PFSK-1 (cell line): ENCODE measurements at regions not wholly inside any gene's neighbourhood (a gene's known extent, or its start where the extent isn't known, plus 50 kb on each side); places are given as distances from the start of the nearest gene placed in this dataset.

Experiments used
- FOXP2 ChIP-seq: optimal IDR thresholded peaks from 2 replicates; pipeline ENCODE3; 2011; ENCODE audit warnings: borderline replicate concordance, control low read depth, inconsistent platforms; ENCODE audit not compliant: insufficient read depth; ENCODE audit errors: extremely low read length, extremely low read depth
- POLR2AphosphoS5 ChIP-seq: IDR thresholded peaks from 2 replicates; pipeline ENCODE4 v1.6.1; 2012; ENCODE audit warnings: low read depth, mild to moderate bottlenecking, control low read depth, low read length, moderate library complexity
- SIN3A ChIP-seq: IDR thresholded peaks from 2 replicates; pipeline ENCODE4 v1.6.1; 2012; ENCODE audit warnings: mild to moderate bottlenecking, low read length, moderate library complexity, borderline replicate concordance; ENCODE audit not compliant: insufficient read depth
- TAF1 ChIP-seq: IDR thresholded peaks from 2 replicates; pipeline ENCODE4 v1.6.1; 2012; ENCODE audit warnings: low read length, control low read depth, borderline replicate concordance; ENCODE audit not compliant: insufficient read depth
- TF ChIP-seq, protein P1 (sequence below), 2 experiments: IDR thresholded peaks; 2 replicates each; pipeline versions ENCODE4 v1.6.1 to v1.8.0; 2011 to 2012; ENCODE audit warnings: low read depth in 2 of 2, low read length in 2 of 2, control low read depth in 1 of 2, inconsistent platforms in 1 of 2, mild to moderate bottlenecking in 1 of 2, moderate library complexity in 1 of 2; ENCODE audit not compliant: insufficient read depth in 1 of 2

DNA sequence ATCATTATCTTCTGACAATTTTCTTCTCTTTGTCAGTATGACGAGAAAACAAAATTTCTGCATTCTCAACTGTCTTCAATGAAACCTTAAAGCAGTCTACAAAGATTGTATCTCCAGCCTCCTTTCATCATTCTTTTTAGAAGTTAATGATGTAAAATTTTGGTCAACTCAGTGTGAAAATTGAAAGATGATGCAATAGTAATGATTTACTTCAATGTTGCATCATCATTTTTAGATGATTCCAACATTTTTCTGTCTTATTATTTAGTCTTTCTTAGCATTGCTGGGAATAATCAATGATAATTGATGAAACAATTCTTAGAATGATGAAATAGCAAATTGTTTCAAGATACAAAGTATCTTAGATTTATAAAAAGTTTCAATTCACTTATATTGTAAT, 372.7 kb downstream of the C4orf33 start:
- TF ChIP-seq FOXP2, result no peak
- TF ChIP-seq, protein P1, sequence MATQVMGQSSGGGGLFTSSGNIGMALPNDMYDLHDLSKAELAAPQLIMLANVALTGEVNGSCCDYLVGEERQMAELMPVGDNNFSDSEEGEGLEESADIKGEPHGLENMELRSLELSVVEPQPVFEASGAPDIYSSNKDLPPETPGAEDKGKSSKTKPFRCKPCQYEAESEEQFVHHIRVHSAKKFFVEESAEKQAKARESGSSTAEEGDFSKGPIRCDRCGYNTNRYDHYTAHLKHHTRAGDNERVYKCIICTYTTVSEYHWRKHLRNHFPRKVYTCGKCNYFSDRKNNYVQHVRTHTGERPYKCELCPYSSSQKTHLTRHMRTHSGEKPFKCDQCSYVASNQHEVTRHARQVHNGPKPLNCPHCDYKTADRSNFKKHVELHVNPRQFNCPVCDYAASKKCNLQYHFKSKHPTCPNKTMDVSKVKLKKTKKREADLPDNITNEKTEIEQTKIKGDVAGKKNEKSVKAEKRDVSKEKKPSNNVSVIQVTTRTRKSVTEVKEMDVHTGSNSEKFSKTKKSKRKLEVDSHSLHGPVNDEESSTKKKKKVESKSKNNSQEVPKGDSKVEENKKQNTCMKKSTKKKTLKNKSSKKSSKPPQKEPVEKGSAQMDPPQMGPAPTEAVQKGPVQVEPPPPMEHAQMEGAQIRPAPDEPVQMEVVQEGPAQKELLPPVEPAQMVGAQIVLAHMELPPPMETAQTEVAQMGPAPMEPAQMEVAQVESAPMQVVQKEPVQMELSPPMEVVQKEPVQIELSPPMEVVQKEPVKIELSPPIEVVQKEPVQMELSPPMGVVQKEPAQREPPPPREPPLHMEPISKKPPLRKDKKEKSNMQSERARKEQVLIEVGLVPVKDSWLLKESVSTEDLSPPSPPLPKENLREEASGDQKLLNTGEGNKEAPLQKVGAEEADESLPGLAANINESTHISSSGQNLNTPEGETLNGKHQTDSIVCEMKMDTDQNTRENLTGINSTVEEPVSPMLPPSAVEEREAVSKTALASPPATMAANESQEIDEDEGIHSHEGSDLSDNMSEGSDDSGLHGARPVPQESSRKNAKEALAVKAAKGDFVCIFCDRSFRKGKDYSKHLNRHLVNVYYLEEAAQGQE (IDR thresholded peaks at IDR 0.05; ENCODE audit: insufficient read depth in 1 of 2, low read depth in 2 of 2, low read length in 2 of 2), result no peak
- no peak for TF ChIP-seq TAF1

DNA sequence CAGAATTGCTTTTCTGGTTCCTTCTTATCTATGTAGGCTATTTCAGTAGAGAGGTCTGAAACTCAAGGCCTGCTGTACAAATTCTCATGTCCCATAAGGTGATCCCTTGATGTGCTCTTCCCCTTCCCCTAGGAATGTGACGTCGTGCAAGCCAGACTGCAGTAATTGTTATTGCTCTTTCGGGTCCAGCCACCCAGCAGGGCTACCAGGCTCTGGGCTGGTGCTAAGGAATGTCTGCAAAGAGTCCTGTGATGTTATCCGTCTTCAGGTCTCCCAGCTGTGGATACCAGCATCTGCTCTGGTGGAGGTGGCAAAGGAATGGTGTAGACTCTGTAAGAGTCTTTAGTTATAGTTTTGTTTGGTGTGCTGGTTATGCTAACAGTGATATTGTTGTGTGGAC, 378.7 kb downstream of the C4orf33 start:
- TF ChIP-seq FOXP2 (no peak), SIN3A (no peak), TAF1 (no peak)
- TF ChIP-seq, protein P1 (IDR thresholded peaks at IDR 0.05; ENCODE audit: insufficient read depth in 1 of 2, low read depth in 2 of 2, low read length in 2 of 2), result no peak

DNA sequence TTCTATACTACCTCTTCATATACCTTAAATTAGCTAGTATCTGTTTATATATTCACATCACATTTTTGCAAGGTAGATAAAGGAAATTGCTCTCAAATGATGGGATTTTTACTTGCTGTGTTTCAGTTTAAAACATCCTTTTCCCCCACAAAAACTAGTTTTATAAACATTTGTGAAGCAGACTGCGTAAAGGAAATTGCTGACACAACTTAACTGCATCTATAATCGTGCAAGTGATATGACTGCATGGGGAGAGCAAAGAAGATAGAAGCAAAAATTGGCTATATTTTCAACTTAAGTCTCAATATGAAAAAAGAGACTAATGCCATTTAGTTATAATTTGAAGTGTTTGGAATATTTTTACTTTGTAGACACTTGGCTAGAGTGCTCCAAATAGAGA, 385.2 kb downstream of the C4orf33 start:
- TF ChIP-seq POLR2AphosphoS5, result no peak
- no peak for TF ChIP-seq FOXP2
- TF ChIP-seq SIN3A, result no peak
- TF ChIP-seq, protein P1 (IDR thresholded peaks at IDR 0.05; ENCODE audit: insufficient read depth in 1 of 2, low read depth in 2 of 2, low read length in 2 of 2), result no peak
- no peak for TF ChIP-seq TAF1

DNA sequence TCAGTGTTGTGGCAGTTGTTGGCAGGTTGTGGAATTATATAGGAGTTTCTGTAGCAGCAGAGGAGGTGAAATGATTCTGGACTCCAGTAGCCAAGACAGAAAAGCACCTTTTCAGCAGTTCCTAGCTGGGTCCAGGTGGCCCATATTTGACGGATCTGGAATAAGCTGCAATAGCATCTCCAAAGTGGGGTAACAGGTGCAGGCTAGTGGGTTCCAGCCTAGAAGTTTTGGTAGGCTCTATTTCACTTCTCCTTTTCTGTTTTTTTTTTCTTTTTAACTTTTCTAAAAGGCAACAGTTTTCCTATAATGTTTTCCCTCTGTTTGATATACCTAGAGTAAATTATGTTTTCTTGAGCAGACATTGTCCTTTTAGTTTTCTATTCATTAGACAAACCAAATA, 392.5 kb downstream of the C4orf33 start:
- TF ChIP-seq SIN3A, result no peak
- TF ChIP-seq TAF1, result no peak
- TF ChIP-seq POLR2AphosphoS5, result no peak
- TF ChIP-seq FOXP2, result no peak

GRCh38 chr4:129490516-129490915, 394.6 kb downstream of the C4orf33 start:
- no peak for TF ChIP-seq POLR2AphosphoS5

DNA sequence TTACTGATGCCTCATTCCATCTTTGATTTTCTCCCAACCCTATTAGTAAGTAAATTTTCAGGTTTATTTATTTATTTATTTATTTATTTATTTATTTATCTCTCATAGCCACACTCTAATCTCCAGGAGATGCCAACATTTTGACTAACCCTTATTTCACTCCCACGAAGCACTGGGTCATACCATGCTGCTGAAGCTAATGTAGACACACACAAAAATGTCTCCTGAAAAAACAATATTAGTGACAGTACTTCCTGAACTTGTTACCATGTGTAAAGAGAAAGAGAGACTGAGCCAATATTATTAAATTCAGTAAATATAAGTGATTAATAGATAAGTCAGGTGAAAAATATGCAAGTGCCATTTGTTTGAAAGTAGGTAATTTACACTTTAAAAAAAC, 402.7 kb downstream of the C4orf33 start:
- TF ChIP-seq POLR2AphosphoS5 (no peak), FOXP2 (no peak), TAF1 (no peak), SIN3A (no peak)
- TF ChIP-seq, protein P1 (IDR thresholded peaks at IDR 0.05; ENCODE audit: insufficient read depth in 1 of 2, low read depth in 2 of 2, low read length in 2 of 2), result no peak
